H1 (cell line): ENCODE measurements at regions not wholly inside any gene's neighbourhood (a gene's known extent, or its start where the extent isn't known, plus 50 kb on each side); places are given as distances from the start of the nearest gene placed in this dataset.

Experiments
- CTCF ChIA-PET: fragments of 300-600 bp; sonication (Branson Sonifier 250); formaldehyde crosslinking; loops from one replicate; lab custom pipeline; 2021; ENCODE audit not compliant: partially characterized antibody; lab: Charles Lee
- POLR2A ChIA-PET: fragments of 300-600 bp; sonication (Branson Sonifier 250); formaldehyde crosslinking; loops from one replicate; lab custom pipeline; 2021; ENCODE audit warnings: inconsistent platforms; ENCODE audit not compliant: partially characterized antibody; lab: Charles Lee
- DNase-seq, 2 experiments: peaks; one replicate each; pipeline versions ENCODE4 v3.0.0 to v3.0.0-alpha.2; 2010 to 2022; ENCODE audit warnings: low spot score in 2 of 2, low read depth in 1 of 2, mixed read lengths in 1 of 2
- FAIRE-seq: peaks from 2 replicates; lab custom pipeline; 2011; peaks lifted over from hg19 to GRCh38; lab: Jason Lieb, UNC
- H2AFZ ChIP-seq: 2 replicates; pipeline ENCODE4 v1.8.1; 2012; ENCODE audit warnings: low read length, inconsistent platforms
- H2AK5ac ChIP-seq: 2 replicates; pipeline ENCODE4 v1.6.1; 2013; ENCODE audit warnings: low read depth, low read length
- H2BK120ac ChIP-seq: replicated peaks from 2 replicates; pipeline ENCODE3; 2013; ENCODE audit warnings: low read depth, low read length, inconsistent platforms
- H2BK12ac ChIP-seq: 2 replicates; pipeline ENCODE4 v1.6.1; 2013; ENCODE audit warnings: low read depth, low read length
- H2BK15ac ChIP-seq: 2 replicates; pipeline ENCODE4 v1.6.1; 2013; ENCODE audit warnings: low read length
- H2BK20ac ChIP-seq: 2 replicates; pipeline ENCODE4 v1.6.1; 2013; ENCODE audit warnings: low read length
- H2BK5ac ChIP-seq: 2 replicates; pipeline ENCODE4 v1.6.1; 2013; ENCODE audit warnings: low read depth, low read length
- H3K14ac ChIP-seq: 2 replicates; pipeline ENCODE4 v1.6.1; 2013; ENCODE audit warnings: inconsistent platforms; ENCODE audit not compliant: insufficient read length
- H3K18ac ChIP-seq: 2 replicates; pipeline ENCODE4 v1.6.1; 2013; ENCODE audit warnings: low read length; ENCODE audit errors: extremely low read depth
- H3K23ac ChIP-seq: 2 replicates; pipeline ENCODE4 v1.6.1; 2013; ENCODE audit warnings: inconsistent platforms; ENCODE audit not compliant: insufficient read length
- H3K23me2 ChIP-seq: 2 replicates; pipeline ENCODE4 v1.6.1; 2013; ENCODE audit warnings: low read depth, low read length
- H3K27ac ChIP-seq: 2 replicates; pipeline ENCODE4 v1.6.1; 2011; ENCODE audit warnings: low read depth, low read length, inconsistent platforms
- H3K27me3 ChIP-seq, 4 experiments: replicated peaks in 1 of 4; 1 replicate in 1 of 4; 2 replicates in 3 of 4; pipeline versions ENCODE4 v1.6.1 to v1.8.1; 2011 to 2013; ENCODE audit warnings: low read length in 3 of 4, mild to moderate bottlenecking in 3 of 4, inconsistent platforms in 2 of 4, mixed read lengths in 2 of 4, moderate library complexity in 1 of 4; ENCODE audit not compliant: control insufficient read depth in 3 of 4, insufficient read depth in 3 of 4; ENCODE audit errors: extremely low read depth in 1 of 4
- H3K36me3 ChIP-seq, 4 experiments: 2 replicates each; pipeline versions ENCODE4 v1.6.1 to v1.8.1; 2011 to 2013; ENCODE audit warnings: mild to moderate bottlenecking in 4 of 4, low read length in 3 of 4, moderate library complexity in 2 of 4, control low read depth in 1 of 4, inconsistent platforms in 1 of 4; ENCODE audit not compliant: insufficient read depth in 4 of 4, control insufficient read depth in 2 of 4
- H3K4ac ChIP-seq: replicated peaks from 2 replicates; pipeline ENCODE3; 2013; ENCODE audit warnings: low read length, low read depth, mixed read lengths, inconsistent platforms; ENCODE audit not compliant: insufficient read length
- H3K4me1 ChIP-seq, 4 experiments: replicated peaks in 1 of 4; 1 replicate in 1 of 4; 2 replicates in 3 of 4; pipeline versions ENCODE4 v1.6.1 to v1.8.1; 2011 to 2013; ENCODE audit warnings: low read length in 3 of 4, inconsistent platforms in 2 of 4, mixed read lengths in 1 of 4; ENCODE audit not compliant: insufficient read depth in 4 of 4, control insufficient read depth in 3 of 4
- H3K4me2 ChIP-seq, 2 experiments: 2 replicates each; pipeline versions ENCODE4 v1.6.1 to v1.8.1; 2011 to 2013; ENCODE audit warnings: low read depth in 2 of 2, low read length in 2 of 2, control low read depth in 1 of 2, inconsistent platforms in 1 of 2, mild to moderate bottlenecking in 1 of 2; ENCODE audit not compliant: insufficient read depth in 1 of 2
- H3K4me3 ChIP-seq, 4 experiments: fragments of 200-600, 300-600 bp in 1 of 4; sonication (generic), shearing (Covaris generic), sonication (Bioruptor Twin) in 1 of 4; 2 replicates each; pipeline versions ENCODE4 v1.5.1 to v1.8.1; 2011 to 2016; ENCODE audit warnings: low read length in 4 of 4, low read depth in 3 of 4, control low read depth in 2 of 4, inconsistent platforms in 2 of 4, mild to moderate bottlenecking in 2 of 4, mixed read lengths in 1 of 4, moderate library complexity in 1 of 4; ENCODE audit not compliant: insufficient read depth in 2 of 4; ENCODE audit errors: extremely low read depth in 1 of 4
- H3K56ac ChIP-seq: replicated peaks from 2 replicates; pipeline ENCODE3; 2013; ENCODE audit warnings: low read depth, mild to moderate bottlenecking, mixed read lengths, low read length, inconsistent platforms; ENCODE audit not compliant: insufficient read length
- H3K79me1 ChIP-seq: 2 replicates; pipeline ENCODE4 v1.6.1; 2013; ENCODE audit warnings: low read depth, low read length, control low read depth
- H3K79me2 ChIP-seq, 2 experiments: 2 replicates each; pipeline versions ENCODE4 v1.6.1 to v1.8.1; 2012 to 2013; ENCODE audit warnings: low read length in 2 of 2, mild to moderate bottlenecking in 2 of 2, inconsistent platforms in 1 of 2; ENCODE audit not compliant: insufficient read depth in 2 of 2, control insufficient read depth in 1 of 2
- H3K9ac ChIP-seq, 4 experiments: replicated peaks in 1 of 4; 1 replicate in 1 of 4; 2 replicates in 3 of 4; pipeline versions ENCODE4 v1.6.1 to v1.8.1; 2011 to 2013; ENCODE audit warnings: low read depth in 3 of 4, low read length in 3 of 4, control low read depth in 2 of 4, mild to moderate bottlenecking in 2 of 4, moderate library complexity in 2 of 4, inconsistent platforms in 1 of 4; ENCODE audit errors: extremely low read depth in 1 of 4
- H3K9me3 ChIP-seq, 2 experiments: 2 replicates each; pipeline versions ENCODE4 v1.6.1 to v1.8.1; 2012 to 2013; ENCODE audit warnings: mild to moderate bottlenecking in 2 of 2, moderate library complexity in 2 of 2, control low read depth in 1 of 2, inconsistent platforms in 1 of 2, low read depth in 1 of 2, low read length in 1 of 2, mixed read lengths in 1 of 2; ENCODE audit not compliant: insufficient read depth in 2 of 2
- H4K20me1 ChIP-seq, 2 experiments: replicated peaks in 1 of 2; 2 replicates each; pipeline versions ENCODE3 to v1.8.1; 2011 to 2013; ENCODE audit warnings: inconsistent platforms in 2 of 2, low read length in 2 of 2, mild to moderate bottlenecking in 1 of 2; ENCODE audit not compliant: insufficient read depth in 2 of 2, control insufficient read depth in 1 of 2
- H4K5ac ChIP-seq: 2 replicates; pipeline ENCODE4 v1.6.1; 2013; ENCODE audit warnings: low read length, low read depth, mixed read lengths, inconsistent platforms; ENCODE audit not compliant: insufficient read length
- H4K8ac ChIP-seq: 2 replicates; pipeline ENCODE4 v1.8.0; 2013; ENCODE audit warnings: mild to moderate bottlenecking, moderate library complexity, low read length, inconsistent platforms; ENCODE audit not compliant: insufficient read depth; ENCODE audit errors: extremely low read depth
- H4K91ac ChIP-seq: replicated peaks from 2 replicates; pipeline ENCODE3; 2013; ENCODE audit warnings: low read length, mixed read lengths, inconsistent platforms; ENCODE audit not compliant: insufficient read length
- CBX5 ChIP-seq: fragments of 300-800, 300-1000 bp; sonication (generic); IDR thresholded peaks from 2 replicates; pipeline ENCODE4 v1.7.1; 2016; ENCODE audit warnings: antibody characterized with exemption, low read length, low read depth
- CBX8 ChIP-seq: fragments of 300-800, 300-1000 bp; sonication (generic); IDR thresholded peaks from 2 replicates; pipeline ENCODE4 v1.7.1; 2016; ENCODE audit warnings: low read depth, low read length, borderline replicate concordance
- HDAC6 ChIP-seq: IDR thresholded peaks from one replicate; pipeline ENCODE4 v1.7.1; 2012; ENCODE audit warnings: low read depth, mild to moderate bottlenecking, inconsistent platforms, low read length, moderate library complexity
- NANOG ChIP-seq: IDR thresholded peaks from 2 replicates; pipeline ENCODE4 v1.6.1; 2011; ENCODE audit warnings: low read length, low read depth, mild to moderate bottlenecking, inconsistent platforms; ENCODE audit not compliant: insufficient read depth, poor library complexity, severe bottlenecking
- TAF7 ChIP-seq: optimal IDR thresholded peaks from 2 replicates; pipeline ENCODE3; 2011; ENCODE audit warnings: low read depth, mild to moderate bottlenecking, inconsistent platforms, low read length, moderate library complexity, borderline replicate concordance
- WGBS, 2 experiments: shearing (Covaris generic) in 1 of 2; methylation state at CpG; one replicate each; pipeline versions ENCODE4 v1.1.6 to v1.1.7; 2013 to 2015; ENCODE audit warnings: low lambda C conversion rate in 2 of 2, mixed read lengths in 2 of 2, inconsistent platforms in 1 of 2, low coverage in 1 of 2, missing lambda C conversion rate in 1 of 2; ENCODE audit not compliant: insufficient replicate concordance in 2 of 2, insufficient coverage in 1 of 2, insufficient read length in 1 of 2; ENCODE audit errors: extremely low coverage in 1 of 2, missing lambda C conversion rate in 1 of 2; 5-methylcytosine and 5-hydroxymethylcytosine counted together
- TF ChIP-seq, protein P1 (sequence below): IDR thresholded peaks from 2 replicates; pipeline ENCODE4 v1.6.1; 2012; ENCODE audit warnings: inconsistent platforms

GRCh38 chr1:234885601-234886000 lies 243.0 kb downstream of the TOMM20 start:
- H3K27me3 ChIP-seq: no peaks in the 10 kb centered on the region; a peak in 2 of 7 replicates
- no peak overlapping the region for H3K56ac ChIP-seq
- 83% methylated on average over 8 of the region's 8 CpGs; no CpG with 5 or more reads in 1 of the 2 experiments for WGBS, 2 experiments
- no peaks in the 10 kb centered on the region for H3K36me3 ChIP-seq
- H3K9ac ChIP-seq: no peak overlapping the region
- no peak overlapping the region for H3K14ac ChIP-seq
- TF ChIP-seq CBX5 (no peak), NANOG (no peak), TAF7 (no peak), CBX8 (no peak), HDAC6 (no peak)
- TF ChIP-seq, protein P1, sequence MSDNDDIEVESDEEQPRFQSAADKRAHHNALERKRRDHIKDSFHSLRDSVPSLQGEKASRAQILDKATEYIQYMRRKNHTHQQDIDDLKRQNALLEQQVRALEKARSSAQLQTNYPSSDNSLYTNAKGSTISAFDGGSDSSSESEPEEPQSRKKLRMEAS: no peak
- H3K4me1 ChIP-seq: no peaks in the 10 kb centered on the region
- DNase-seq (no peak), FAIRE-seq (no peak)
- ChIA-PET CTCF (interaction anchor here (1.1 kb wide), 1 partner anchor 386 kb away, joined by 4 read pairs; no protein-coding TSS in a partner anchor), POLR2A (interaction anchor here (0.6 kb wide), 1 partner anchor 9 kb away, joined by 4 read pairs; no protein-coding TSS in a partner anchor)
- no peak overlapping the region for H2BK20ac ChIP-seq
- H3K23me2 ChIP-seq: no peaks in the 10 kb centered on the region
- no peak overlapping the region for H3K4me3 ChIP-seq
- no peak overlapping the region for H2BK15ac ChIP-seq
- no peak overlapping the region for H3K4me2 ChIP-seq
- H3K4ac ChIP-seq: no peak overlapping the region
- H2AK5ac ChIP-seq: no peak overlapping the region
- H4K91ac ChIP-seq: no peak overlapping the region
- no peak overlapping the region for H2AFZ ChIP-seq
- no peaks in the 10 kb centered on the region for H3K79me2 ChIP-seq
- H3K27ac ChIP-seq: no peak overlapping the region
- H4K20me1 ChIP-seq: no peaks in the 10 kb centered on the region
- no peak overlapping the region for H3K23ac ChIP-seq
- H3K79me1 ChIP-seq: no peaks in the 10 kb centered on the region
- no peak overlapping the region for H3K18ac ChIP-seq
- H2BK12ac ChIP-seq: no peak overlapping the region
- H3K9me3 ChIP-seq: no peaks in the 10 kb centered on the region
- no peak overlapping the region for H4K8ac ChIP-seq
- no peak overlapping the region for H2BK5ac ChIP-seq
- no peak overlapping the region for H2BK120ac ChIP-seq
- H4K5ac ChIP-seq: no peak overlapping the region
